Ishikawa (cell line): ENCODE measurements at regions not wholly inside any gene's neighbourhood (a gene's known extent, or its start where the extent isn't known, plus 50 kb on each side); places are given as distances from the start of the nearest gene placed in this dataset.

Source experiments
- EP300 ChIP-seq: IDR thresholded peaks from 2 replicates; pipeline ENCODE4 v1.6.1; 2012; ENCODE audit warnings: borderline replicate concordance
- NFIC ChIP-seq: IDR thresholded peaks from 2 replicates; pipeline ENCODE4 v1.6.1; 2012
- YY1 ChIP-seq: IDR thresholded peaks from 2 replicates; pipeline ENCODE4 v1.6.1; 2012; ENCODE audit warnings: low read depth

- TF ChIP-seq NFIC = no peak
- TF ChIP-seq EP300 = no peak
- no peak for TF ChIP-seq YY1
Measured at GRCh38 chr12:17038923-17039322, 433.0 kb upstream of the LMO3 start.
